ENCODE measurements at regions not wholly inside any gene's neighbourhood (a gene's known extent, or its start where the extent isn't known, plus 50 kb on each side); places are given as distances from the start of the nearest gene placed in this dataset.

DNA sequence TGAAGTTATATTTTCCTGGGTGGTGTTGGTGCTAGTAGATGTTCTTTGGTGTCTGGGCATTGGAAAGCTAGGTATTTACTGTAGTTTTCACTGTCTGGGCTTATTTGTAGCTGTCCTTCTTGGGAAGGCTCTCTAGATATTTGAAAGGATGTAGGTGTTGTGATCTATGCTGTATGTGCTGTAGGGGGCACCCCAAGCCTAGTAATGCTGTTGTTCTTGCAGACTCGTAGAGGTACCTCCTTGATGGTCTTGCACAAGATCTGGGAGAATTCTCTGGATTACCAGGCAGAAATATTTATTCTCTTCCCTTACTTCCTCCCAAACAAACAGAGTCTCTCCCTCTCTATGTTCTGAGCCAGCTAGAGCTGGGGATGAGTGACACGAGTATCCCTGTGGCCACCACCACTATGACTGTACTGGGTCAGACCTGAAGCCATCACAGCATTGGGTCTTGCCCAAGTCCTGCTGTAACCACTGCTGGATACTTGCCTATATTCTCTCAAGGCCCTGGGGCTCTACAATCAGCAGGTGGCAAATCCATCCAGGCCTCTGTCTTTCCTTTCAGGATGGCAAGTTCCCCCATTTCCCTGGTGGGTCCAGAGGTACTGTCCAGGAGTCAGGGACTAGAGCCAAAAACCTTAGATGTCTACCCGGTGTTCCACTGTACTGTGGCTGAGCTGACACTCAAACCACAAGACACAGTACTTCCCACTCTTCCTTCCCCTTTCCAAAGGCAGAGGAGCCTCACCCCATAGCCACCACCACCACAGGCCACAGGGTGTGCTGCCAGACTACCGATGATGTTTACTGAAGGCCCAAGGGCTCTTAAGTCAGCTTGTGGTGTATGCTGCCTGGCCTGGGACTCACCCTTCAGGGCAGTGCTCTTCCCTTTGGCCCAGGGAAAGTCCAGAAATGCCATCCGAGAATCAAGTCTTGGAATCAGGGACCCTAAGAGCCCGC, 195.2 kb upstream of the DPPA4 start:
- no peaks in the 10 kb centered on the region for H3K4me1 ChIP-seq (ENCODE audit: control insufficient read depth, insufficient read depth, low read length)
- ChIA-PET CTCF (interaction anchor here (2.5 kb wide), 1 partner anchor 782 kb away, joined by 10 read pairs; no protein-coding TSS in a partner anchor), SMC1A (ENCODE audit: uncharacterized antibody, unreplicated experiment) (interaction anchor here (1.4 to 1.6 kb wide), 2 partner anchors 44 to 782 kb away, joined by 4 to 7 read pairs; no protein-coding TSS in a partner anchor), POLR2A (no interaction called here), RAD21 (ENCODE audit: unreplicated experiment) (interaction anchor here (1.6 kb wide), 1 partner anchor 782 kb away, joined by 4 read pairs; no protein-coding TSS in a partner anchor)
- no peak overlapping the region for H3K4me2 ChIP-seq (ENCODE audit: control insufficient read depth, insufficient read depth)
- ATAC-seq = peak; percentile 66
- H3K36me3 ChIP-seq (ENCODE audit: control insufficient read depth in 2 of 2, insufficient read depth in 2 of 2, low read length in 1 of 2) = no peaks in the 10 kb centered on the region
- in situ Hi-C loops (cut with MboI) (no loop called here), intact Hi-C loops (cut with micrococcal nuclease; ENCODE audit: unreplicated experiment) (loop anchor here (1.0 kb wide), 1 partner anchor 782 kb away; no protein-coding TSS in a partner anchor)
- H3K79me2 ChIP-seq (ENCODE audit: control insufficient read depth, insufficient read depth, low read length) = no peaks in the 10 kb centered on the region
- no peak overlapping the region for H3K4me3 ChIP-seq
- no peak for FAIRE-seq
- H3K9me3 ChIP-seq (replicated peaks; ENCODE audit: control insufficient read depth, insufficient read depth, low read length) = no peaks in the 10 kb centered on the region
- TF ChIP-seq, protein P1, sequence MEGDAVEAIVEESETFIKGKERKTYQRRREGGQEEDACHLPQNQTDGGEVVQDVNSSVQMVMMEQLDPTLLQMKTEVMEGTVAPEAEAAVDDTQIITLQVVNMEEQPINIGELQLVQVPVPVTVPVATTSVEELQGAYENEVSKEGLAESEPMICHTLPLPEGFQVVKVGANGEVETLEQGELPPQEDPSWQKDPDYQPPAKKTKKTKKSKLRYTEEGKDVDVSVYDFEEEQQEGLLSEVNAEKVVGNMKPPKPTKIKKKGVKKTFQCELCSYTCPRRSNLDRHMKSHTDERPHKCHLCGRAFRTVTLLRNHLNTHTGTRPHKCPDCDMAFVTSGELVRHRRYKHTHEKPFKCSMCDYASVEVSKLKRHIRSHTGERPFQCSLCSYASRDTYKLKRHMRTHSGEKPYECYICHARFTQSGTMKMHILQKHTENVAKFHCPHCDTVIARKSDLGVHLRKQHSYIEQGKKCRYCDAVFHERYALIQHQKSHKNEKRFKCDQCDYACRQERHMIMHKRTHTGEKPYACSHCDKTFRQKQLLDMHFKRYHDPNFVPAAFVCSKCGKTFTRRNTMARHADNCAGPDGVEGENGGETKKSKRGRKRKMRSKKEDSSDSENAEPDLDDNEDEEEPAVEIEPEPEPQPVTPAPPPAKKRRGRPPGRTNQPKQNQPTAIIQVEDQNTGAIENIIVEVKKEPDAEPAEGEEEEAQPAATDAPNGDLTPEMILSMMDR (IDR thresholded peaks at IDR 0.05 in 2 of 3, conservative IDR thresholded peaks at IDR 0.05 in 1 of 3; ENCODE audit: control insufficient read depth in 2 of 3, extremely low read depth in 1 of 3, insufficient read depth in 1 of 3, low read depth in 3 of 3, low read length in 3 of 3) = peak in 1 of 3 experiments; percentile 22; a peak in 2 of 6 replicates
- TF ChIP-seq MTA2 (IDR thresholded peaks at IDR 0.05; ENCODE audit: low read depth) (no peak), RAD21 (IDR thresholded peaks at IDR 0.05; ENCODE audit: insufficient read depth, low read depth, low read length) (peak; percentile 39), FOS (IDR thresholded peaks at IDR 0.05; ENCODE audit: borderline replicate concordance, extremely low read depth, insufficient read length) (no peak), NFIC (IDR thresholded peaks at IDR 0.05; ENCODE audit: low read depth, low read length) (no peak), PAX5 (IDR thresholded peaks at IDR 0.05; ENCODE audit: borderline replicate concordance, low read depth, low read length) (no peak), YY1 (IDR thresholded peaks at IDR 0.05; ENCODE audit: low read depth, low read length) (no peak)
- no TSS peak for BruUV-seq (replicated peaks)
- no peak for DNase-seq (ENCODE audit: low read depth, low spot score)
- no peak overlapping the region for H2AFZ ChIP-seq (ENCODE audit: control insufficient read depth, low read depth, low read length)
- WGBS (ENCODE audit: insufficient coverage, insufficient replicate concordance, low lambda C conversion rate, missing lambda C conversion rate) = 23% methylated on average over 6 of the region's 6 CpGs
- H3K27me3 ChIP-seq (replicated peaks in 1 of 2; ENCODE audit: control insufficient read depth in 2 of 2, insufficient read depth in 2 of 2, low read length in 1 of 2) = no peaks in the 10 kb centered on the region
- no peak overlapping the region for H3K27ac ChIP-seq (ENCODE audit: control insufficient read depth, insufficient read depth)
- no peaks in the 10 kb centered on the region for H4K20me1 ChIP-seq (ENCODE audit: control insufficient read depth, insufficient read depth)
- no peak overlapping the region for H3K9ac ChIP-seq (ENCODE audit: control insufficient read depth, insufficient read depth, low read length)

Data from GM12878 (cell line).